GM19463 (cell line): ENCODE measurements at regions not wholly inside any gene's neighbourhood (a gene's known extent, or its start where the extent isn't known, plus 50 kb on each side); places are given as distances from the start of the nearest gene placed in this dataset.

ENCODE experiments used
- ATAC-seq: cut with Tn5 transposase; IDR thresholded peaks from one replicate; pipeline ENCODE4 v1.9.1; 2021; ENCODE audit warnings: mild to moderate bottlenecking, moderate library complexity; ENCODE audit not compliant: unreplicated experiment

GRCh38 chr4:129394635-129395034 lies 298.7 kb downstream of the C4orf33 start:
- ATAC-seq: no peak

GRCh38 chr4:129403848-129404247 lies 307.9 kb downstream of the C4orf33 start:
- no peak for ATAC-seq

GRCh38 chr4:129410115-129410514 lies 314.2 kb downstream of the C4orf33 start:
- ATAC-seq: no peak

- no peak for ATAC-seq
Observed at GRCh38 chr4:129415004-129415403, 319.1 kb downstream of the C4orf33 start.

GRCh38 chr4:129420637-129421036 lies 324.7 kb downstream of the C4orf33 start:
- ATAC-seq: no peak

- ATAC-seq: no peak
Observed at GRCh38 chr4:129422277-129422676, 326.3 kb downstream of the C4orf33 start.

- no peak for ATAC-seq
Observed at GRCh38 chr4:129428454-129428853, 332.5 kb downstream of the C4orf33 start.

GRCh38 chr4:129429581-129430320 lies 333.8 kb downstream of the C4orf33 start:
- ATAC-seq: no peak

GRCh38 chr4:129437347-129437746 lies 341.4 kb downstream of the C4orf33 start:
- ATAC-seq: no peak

- ATAC-seq: no peak
Observed at GRCh38 chr4:129438456-129438981, 342.6 kb downstream of the C4orf33 start.

- no peak for ATAC-seq
Observed at GRCh38 chr4:129446074-129446473, 350.1 kb downstream of the C4orf33 start.

- no peak for ATAC-seq
Observed at GRCh38 chr4:129453524-129454200, 357.7 kb downstream of the C4orf33 start.

- ATAC-seq: no peak
Observed at GRCh38 chr4:129455482-129455881, 359.5 kb downstream of the C4orf33 start.

- ATAC-seq: no peak
Observed at GRCh38 chr4:129468624-129469023, 372.7 kb downstream of the C4orf33 start.

GRCh38 chr4:129474698-129475097 lies 378.7 kb downstream of the C4orf33 start:
- ATAC-seq: no peak

- ATAC-seq: no peak
Observed at GRCh38 chr4:129481107-129481506, 385.2 kb downstream of the C4orf33 start.

GRCh38 chr4:129488427-129488826 lies 392.5 kb downstream of the C4orf33 start:
- ATAC-seq: no peak

- no peak for ATAC-seq
Observed at GRCh38 chr4:129490516-129490915, 394.6 kb downstream of the C4orf33 start.

- ATAC-seq: no peak
Observed at GRCh38 chr4:129498626-129499025, 402.7 kb downstream of the C4orf33 start.

GRCh38 chr4:129514852-129515251 lies 418.9 kb downstream of the C4orf33 start:
- no peak for ATAC-seq

GRCh38 chr4:129515356-129515755 lies 419.4 kb downstream of the C4orf33 start:
- no peak for ATAC-seq

- no peak for ATAC-seq
Observed at GRCh38 chr4:129526812-129527211, 430.9 kb downstream of the C4orf33 start.
